RWPE2 (cell line): ENCODE measurements at regions not wholly inside any gene's neighbourhood (a gene's known extent, or its start where the extent isn't known, plus 50 kb on each side); places are given as distances from the start of the nearest gene placed in this dataset.

Source experiments
- ATAC-seq: fragments of 200-7000 bp; cut with Tn5 transposase; 3 replicates; pipeline ENCODE4 v1.9.1; 2021; ENCODE audit warnings: low read depth
- DNase-seq: peaks from one replicate; pipeline ENCODE4 v3.0.0-alpha.2; 2020; ENCODE audit warnings: low spot score
- H3K27ac ChIP-seq: fragments of 450-650 bp; 2 replicates; pipeline ENCODE4 v1.5.1; 2017; ENCODE audit warnings: mild to moderate bottlenecking; ENCODE audit not compliant: poor library complexity, severe bottlenecking
- H3K27me3 ChIP-seq: fragments of 250-450 bp; sonication (Bioruptor Pico); 2 replicates; pipeline ENCODE4 v1.5.1; 2021; ENCODE audit warnings: mild to moderate bottlenecking, moderate library complexity; ENCODE audit not compliant: insufficient read depth, poor library complexity, severe bottlenecking
- H3K36me3 ChIP-seq: fragments of 250-450 bp; sonication (Bioruptor Pico); 2 replicates; pipeline ENCODE4 v1.5.1; 2020; ENCODE audit warnings: low read depth, mild to moderate bottlenecking, moderate library complexity
- H3K4me1 ChIP-seq: fragments of 250-450 bp; sonication (Bioruptor Pico); 2 replicates; pipeline ENCODE4 v1.5.1; 2021; ENCODE audit warnings: mild to moderate bottlenecking, moderate library complexity; ENCODE audit not compliant: insufficient read depth, poor library complexity, severe bottlenecking
- H3K4me3 ChIP-seq: fragments of 250-450 bp; sonication (Bioruptor Pico); 2 replicates; pipeline ENCODE4 v1.5.1; 2021; ENCODE audit warnings: mild to moderate bottlenecking, moderate library complexity; ENCODE audit not compliant: severe bottlenecking
- H3K9me3 ChIP-seq: fragments of 250-450 bp; sonication (Bioruptor Pico); 2 replicates; pipeline ENCODE4 v1.5.1; 2021; ENCODE audit warnings: mild to moderate bottlenecking, moderate library complexity; ENCODE audit not compliant: severe bottlenecking
- CTCF ChIP-seq: fragments of 450-650 bp; IDR thresholded peaks from one replicate; pipeline ENCODE4 v1.5.1; 2017; ENCODE audit warnings: mild to moderate bottlenecking, moderate library complexity; ENCODE audit not compliant: poor library complexity, severe bottlenecking

- Histone ChIP-seq H3K36me3 (no peaks in the 10 kb centered on the region), H3K27ac (no peak overlapping the region), H3K9me3 (no peaks in the 10 kb centered on the region), H3K4me3 (no peak overlapping the region), H3K27me3 (no peaks in the 10 kb centered on the region), H3K4me1 (no peaks in the 10 kb centered on the region)
- ATAC-seq (no peak), DNase-seq (no peak)
- no peak for TF ChIP-seq CTCF
These were observed 62.6 kb upstream of the RPL11 start for GRCh38 chr1:23628951-23629387.

- ATAC-seq (no peak), DNase-seq (no peak)
- Histone ChIP-seq H3K27me3 (no peaks in the 10 kb centered on the region), H3K4me3 (no peak overlapping the region), H3K4me1 (no peaks in the 10 kb centered on the region), H3K9me3 (no peaks in the 10 kb centered on the region), H3K36me3 (no peaks in the 10 kb centered on the region), H3K27ac (no peak overlapping the region)
- TF ChIP-seq CTCF: no peak
These were observed 64.4 kb upstream of the RPL11 start for GRCh38 chr1:23627069-23627735.

GRCh38 chr1:23625929-23626535 is 65.6 kb upstream of the RPL11 start:
- DNase-seq (no peak), ATAC-seq (no peak)
- H3K4me3 ChIP-seq: no peak overlapping the region
- no peaks in the 10 kb centered on the region for H3K4me1 ChIP-seq
- no peaks in the 10 kb centered on the region for H3K9me3 ChIP-seq
- no peaks in the 10 kb centered on the region for H3K36me3 ChIP-seq
- TF ChIP-seq CTCF: no peak
- no peaks in the 10 kb centered on the region for H3K27me3 ChIP-seq
- H3K27ac ChIP-seq: no peak overlapping the region

GRCh38 chr1:23625459-23625858 is 66.1 kb upstream of the RPL11 start:
- Histone ChIP-seq H3K36me3 (no peaks in the 10 kb centered on the region), H3K4me1 (no peaks in the 10 kb centered on the region), H3K27me3 (no peaks in the 10 kb centered on the region), H3K4me3 (no peak overlapping the region), H3K27ac (no peak overlapping the region), H3K9me3 (no peaks in the 10 kb centered on the region)
- DNase-seq (no peak), ATAC-seq (no peak)
- TF ChIP-seq CTCF: no peak

GRCh38 chr1:23624440-23624839 is 65.1 kb upstream of the ID3 start:
- Histone ChIP-seq H3K36me3 (no peaks in the 10 kb centered on the region), H3K4me3 (no peak overlapping the region), H3K9me3 (no peaks in the 10 kb centered on the region), H3K27ac (no peak overlapping the region), H3K27me3 (no peaks in the 10 kb centered on the region), H3K4me1 (no peaks in the 10 kb centered on the region)
- TF ChIP-seq CTCF: no peak
- DNase-seq: no peak
- no peak for ATAC-seq
